DMS153 treated with DMSO at 0.1 percent for 48 hours (cell line): ENCODE measurements at regions not wholly inside any gene's neighbourhood (a gene's known extent, or its start where the extent isn't known, plus 50 kb on each side); places are given as distances from the start of the nearest gene placed in this dataset.
"Not testable (repeated sequence)": the region's sequence is repeated elsewhere in the genome, so short reads cannot be mapped to it uniquely, and the experiment has no call there.

Source experiments
- DNase-seq: peaks from one replicate; lab custom pipeline; 2025; ENCODE audit not compliant: unreplicated experiment; lab: John Stamatoyannopoulos, UW

- no peak for DNase-seq
These were observed 180.2 kb upstream of the EOLA2 start for GRCh38 chrX:150118476-150118875.

- no peak for DNase-seq
These were observed 181.0 kb upstream of the EOLA2 start for GRCh38 chrX:150119323-150119722.

GRCh38 chrX:150125045-150125444, 186.8 kb upstream of the EOLA2 start:
- not testable (repeated sequence) for DNase-seq

- DNase-seq, result no peak
These were observed 188.9 kb upstream of the EOLA2 start for GRCh38 chrX:150127216-150127615.

GRCh38 chrX:150143721-150144440, 205.6 kb upstream of the EOLA2 start:
- DNase-seq, result no peak

GRCh38 chrX:150146271-150146896, 208.1 kb upstream of the EOLA2 start:
- no peak for DNase-seq

- no peak for DNase-seq
These were observed 210.7 kb upstream of the EOLA2 start for GRCh38 chrX:150148749-150149672.

- no peak for DNase-seq
These were observed 211.9 kb upstream of the EOLA2 start for GRCh38 chrX:150150076-150150779.

- no peak for DNase-seq
These were observed 212.4 kb upstream of the MAMLD1 start for GRCh38 chrX:150150780-150151125.

- no peak for DNase-seq
These were observed 211.1 kb upstream of the MAMLD1 start for GRCh38 chrX:150152036-150152435.

- DNase-seq, result no peak
These were observed 210.6 kb upstream of the MAMLD1 start for GRCh38 chrX:150152546-150152945.

- DNase-seq, result peak; percentile 6
These were observed 207.6 kb upstream of the MAMLD1 start for GRCh38 chrX:150155436-150156035.

- DNase-seq, result no peak
These were observed 206.5 kb upstream of the MAMLD1 start for GRCh38 chrX:150156615-150157014.

- no peak for DNase-seq
These were observed 205.8 kb upstream of the MAMLD1 start for GRCh38 chrX:150157291-150157690.

- DNase-seq, result no peak
These were observed 204.4 kb upstream of the MAMLD1 start for GRCh38 chrX:150158554-150159332.

- no peak for DNase-seq
These were observed 203.6 kb upstream of the MAMLD1 start for GRCh38 chrX:150159537-150159936.

GRCh38 chrX:150160656-150161055, 202.5 kb upstream of the MAMLD1 start:
- DNase-seq, result no peak

GRCh38 chrX:150161193-150161592, 201.9 kb upstream of the MAMLD1 start:
- no peak for DNase-seq

GRCh38 chrX:150162141-150162540, 201.0 kb upstream of the MAMLD1 start:
- no peak for DNase-seq
